IMR-90 (cell line): ENCODE measurements at regions not wholly inside any gene's neighbourhood (a gene's known extent, or its start where the extent isn't known, plus 50 kb on each side); places are given as distances from the start of the nearest gene placed in this dataset.

Source experiments
- ATAC-seq: fragments of 200-7000 bp; cut with Tn5 transposase; 2 replicates; pipeline ENCODE4 v1.9.1; 2020; ENCODE audit warnings: low read depth, mild to moderate bottlenecking, moderate library complexity
- BruUV-seq: library from RNA; stranded (reverse); fragments of 400-500 nt; replicated peaks from 2 replicates; lab custom pipeline; 2021; lab: Mats Ljungman, UMichigan
- CTCF ChIA-PET: fragments of 300-600 bp; formaldehyde crosslinking; extraction: SDS; loops from one replicate; lab custom pipeline; 2021; ENCODE audit warnings: antibody characterized with exemption; lab: Yijun Ruan, JAX
- POLR2A ChIA-PET: fragments of 300-600 bp; sonication (Branson Sonifier 250); formaldehyde crosslinking; loops from one replicate; lab custom pipeline; 2022; ENCODE audit warnings: antibody characterized with exemption; ENCODE audit not compliant: unreplicated experiment; lab: Charles Lee
- DNase-seq: peaks from one replicate; pipeline ENCODE4 v3.0.0; 2013
- H2AFZ ChIP-seq: replicated peaks from 2 replicates; pipeline ENCODE3; 2013; ENCODE audit warnings: low read length, mild to moderate bottlenecking; ENCODE audit not compliant: poor library complexity
- H2AK5ac ChIP-seq: 2 replicates; pipeline ENCODE4 v1.6.1; 2013; ENCODE audit warnings: low read depth, low read length, inconsistent platforms
- H2AK9ac ChIP-seq: replicated peaks from 2 replicates; pipeline ENCODE3; 2013; ENCODE audit warnings: mild to moderate bottlenecking, low read depth, low read length, moderate library complexity; ENCODE audit not compliant: poor library complexity
- H2BK120ac ChIP-seq: 2 replicates; pipeline ENCODE4 v1.6.1; 2013; ENCODE audit warnings: low read depth, low read length, inconsistent platforms
- H2BK15ac ChIP-seq: 3 replicates; pipeline ENCODE4 v1.6.1; 2013; ENCODE audit warnings: low read depth, low read length, inconsistent platforms
- H2BK20ac ChIP-seq: 2 replicates; pipeline ENCODE4 v1.6.1; 2013; ENCODE audit warnings: low read depth, mild to moderate bottlenecking, inconsistent platforms, low read length, moderate library complexity
- H2BK5ac ChIP-seq: 2 replicates; pipeline ENCODE4 v1.6.1; 2013; ENCODE audit warnings: mild to moderate bottlenecking, low read depth, low read length, inconsistent platforms; ENCODE audit not compliant: poor library complexity, severe bottlenecking
- H3K14ac ChIP-seq: replicated peaks from 2 replicates; pipeline ENCODE4 v1.6.1; 2013; ENCODE audit warnings: low read depth, low read length, inconsistent platforms
- H3K18ac ChIP-seq: 2 replicates; pipeline ENCODE4 v1.6.1; 2013; ENCODE audit warnings: low read depth, low read length, control low read depth
- H3K23ac ChIP-seq: 2 replicates; pipeline ENCODE4 v1.6.1; 2013; ENCODE audit warnings: low read depth, low read length, inconsistent platforms
- H3K27ac ChIP-seq: 2 replicates; pipeline ENCODE4 v1.5.1; 2013; ENCODE audit warnings: mild to moderate bottlenecking, control low read depth, low read length; ENCODE audit not compliant: insufficient read depth
- H3K27me3 ChIP-seq: 2 replicates; pipeline ENCODE4 v1.6.1; 2013; ENCODE audit warnings: low read length; ENCODE audit not compliant: control insufficient read depth, insufficient read depth
- H3K36me3 ChIP-seq: 2 replicates; pipeline ENCODE4 v1.6.1; 2013; ENCODE audit warnings: low read length, mixed read lengths; ENCODE audit not compliant: control insufficient read depth, insufficient read depth
- H3K4ac ChIP-seq: 2 replicates; pipeline ENCODE4 v1.6.1; 2013; ENCODE audit warnings: low read depth, low read length, inconsistent platforms
- H3K4me1 ChIP-seq: 2 replicates; pipeline ENCODE4 v1.6.1; 2013; ENCODE audit warnings: low read length, mixed read lengths; ENCODE audit not compliant: control insufficient read depth, insufficient read depth
- H3K4me2 ChIP-seq: 2 replicates; pipeline ENCODE4 v1.6.1; 2013; ENCODE audit warnings: low read depth, mild to moderate bottlenecking, control low read depth, low read length, moderate library complexity
- H3K4me3 ChIP-seq: 2 replicates; pipeline ENCODE4 v1.5.1; 2013; ENCODE audit warnings: low read depth, mild to moderate bottlenecking, control low read depth, low read length, moderate library complexity; ENCODE audit not compliant: insufficient read depth
- H3K56ac ChIP-seq: 2 replicates; pipeline ENCODE4 v1.6.1; 2013; ENCODE audit warnings: low read length, inconsistent platforms; ENCODE audit not compliant: insufficient read depth; ENCODE audit errors: extremely low read depth
- H3K79me1 ChIP-seq, 2 experiments: 2 replicates each; pipeline ENCODE4 v1.6.1; 2013; ENCODE audit warnings: low read length in 2 of 2, inconsistent platforms in 1 of 2, low read depth in 1 of 2
- H3K9ac ChIP-seq: 2 replicates; pipeline ENCODE4 v1.6.1; 2013; ENCODE audit warnings: low read depth, low read length, control low read depth
- H3K9me1 ChIP-seq: 2 replicates; pipeline ENCODE4 v1.6.1; 2013; ENCODE audit warnings: low read length, inconsistent platforms; ENCODE audit not compliant: insufficient read depth
- H3K9me3 ChIP-seq: 2 replicates; pipeline ENCODE4 v1.6.1; 2013; ENCODE audit warnings: low read length; ENCODE audit not compliant: control insufficient read depth, insufficient read depth
- H4K20me1 ChIP-seq: 2 replicates; pipeline ENCODE4 v1.6.1; 2013; ENCODE audit warnings: low read length, inconsistent platforms; ENCODE audit not compliant: insufficient read depth
- H4K5ac ChIP-seq: 2 replicates; pipeline ENCODE4 v1.6.1; 2013; ENCODE audit warnings: mild to moderate bottlenecking, low read depth, low read length, control low read depth
- H4K8ac ChIP-seq, 2 experiments: 2 replicates each; pipeline ENCODE4 v1.6.1; 2013; ENCODE audit warnings: low read depth in 2 of 2, low read length in 2 of 2, control low read depth in 1 of 2, inconsistent platforms in 1 of 2
- H4K91ac ChIP-seq: 2 replicates; pipeline ENCODE4 v1.6.1; 2013; ENCODE audit warnings: low read depth, low read length, inconsistent platforms; ENCODE audit not compliant: insufficient read depth
- BHLHE40 ChIP-seq: fragments of 150-350 bp; IDR thresholded peaks from 2 replicates; pipeline ENCODE4 v1.6.1; 2016; ENCODE audit warnings: mild to moderate bottlenecking, low read depth, low read length
- CEBPB ChIP-seq: IDR thresholded peaks from 2 replicates; pipeline ENCODE4 v1.6.1; 2012; ENCODE audit warnings: low read depth, low read length, improper control_type of control experiment
- FOS ChIP-seq: fragments of 150-350 bp; IDR thresholded peaks from 2 replicates; pipeline ENCODE4 v1.6.1; 2016; ENCODE audit warnings: low read depth, low read length
- MAFK ChIP-seq: IDR thresholded peaks from 2 replicates; pipeline ENCODE4 v1.6.1; 2012; ENCODE audit warnings: low read depth, low read length, improper control_type of control experiment
- MAZ ChIP-seq: IDR thresholded peaks from 2 replicates; pipeline ENCODE4 v1.6.1; 2012; ENCODE audit warnings: low read depth, mild to moderate bottlenecking, low read length, improper control_type of control experiment, moderate library complexity, borderline replicate concordance
- MXI1 ChIP-seq: IDR thresholded peaks from 2 replicates; pipeline ENCODE4 v1.6.1; 2012; ENCODE audit warnings: low read depth, mild to moderate bottlenecking, low read length, moderate library complexity, borderline replicate concordance
- NFE2L2 ChIP-seq: fragments of 150-350 bp; IDR thresholded peaks from 2 replicates; pipeline ENCODE4 v1.6.1; 2016; ENCODE audit warnings: low read depth, mild to moderate bottlenecking, low read length
- RAD21 ChIP-seq: IDR thresholded peaks from 2 replicates; pipeline ENCODE4 v1.6.1; 2012; ENCODE audit warnings: low read length, improper control_type of control experiment
- RCOR1 ChIP-seq: IDR thresholded peaks from 2 replicates; pipeline ENCODE4 v1.6.1; 2012; ENCODE audit warnings: mild to moderate bottlenecking, low read length, improper control_type of control experiment; ENCODE audit not compliant: insufficient replicate concordance
- SMC3 ChIP-seq: fragments of 150-350 bp; IDR thresholded peaks from 2 replicates; pipeline ENCODE4 v1.6.1; 2016; ENCODE audit warnings: low read depth, mild to moderate bottlenecking, antibody characterized with exemption, low read length, moderate library complexity
- WGBS, 2 experiments: methylation state at CpG; one replicate each; pipeline versions ENCODE4 v1.1.5 to v1.1.7; 2013; ENCODE audit warnings: missing lambda C conversion rate in 2 of 2; ENCODE audit not compliant: insufficient read length in 1 of 2; ENCODE audit errors: extremely low coverage in 2 of 2; 5-methylcytosine and 5-hydroxymethylcytosine counted together
- dilution Hi-C: fragments of 300-500 bp; cut with HindIII; formaldehyde crosslinking; loops from one replicate; pipeline ENCODE4 v1.14.3; 2018; ENCODE audit warnings: low sequenced_read_pairs; ENCODE audit not compliant: unreplicated experiment
- in situ Hi-C: fragments of 300-500 bp; cut with MboI; formaldehyde crosslinking; loops from 3 replicates; pipeline ENCODE4 v1.14.3; 2019; ENCODE audit warnings: low sequenced_read_pairs, inconsistent platforms, mixed read lengths
- intact Hi-C: fragments of 100-400 bp; cut with micrococcal nuclease; formaldehyde crosslinking; loops from 2 replicates; pipeline ENCODE4 v1.10.0; 2022
- TF ChIP-seq, protein P1 (sequence below): fragments of 150-350 bp; IDR thresholded peaks from 2 replicates; pipeline ENCODE4 v1.6.1; 2016; ENCODE audit warnings: low read depth, mild to moderate bottlenecking, low read length, moderate library complexity, borderline replicate concordance

DNA sequence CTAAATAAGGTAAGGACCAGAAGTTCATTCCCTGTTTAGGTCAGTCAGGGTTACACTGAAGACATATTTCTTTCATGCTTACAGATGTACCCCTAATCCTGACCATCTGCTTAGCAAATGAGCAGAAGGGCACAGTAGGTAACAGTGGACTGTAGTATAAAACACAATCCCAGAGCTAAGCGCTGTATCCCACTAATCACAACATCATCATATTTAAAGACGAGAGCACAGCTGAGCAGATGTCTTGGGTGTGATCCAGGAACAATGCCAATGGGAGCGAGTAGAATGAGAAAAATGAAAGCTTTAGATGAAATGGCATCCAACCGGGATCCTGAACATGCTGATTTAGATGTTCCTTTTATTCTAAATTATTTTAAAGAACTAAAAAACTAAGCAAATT, 213.4 kb downstream of the CCER1 start:
- H3K4me2 ChIP-seq = no peak overlapping the region
- H3K9me1 ChIP-seq = no peaks in the 10 kb centered on the region
- H2BK5ac ChIP-seq = no peak overlapping the region
- H2AK9ac ChIP-seq = no peak overlapping the region
- no peak for DNase-seq
- dilution Hi-C loops = no loop called here
- H4K5ac ChIP-seq = no peak overlapping the region
- H3K9me3 ChIP-seq = no peaks in the 10 kb centered on the region
- H3K4me3 ChIP-seq = no peak overlapping the region
- no peak overlapping the region for H4K8ac ChIP-seq
- no peak overlapping the region for H2AFZ ChIP-seq
- no peaks in the 10 kb centered on the region for H4K20me1 ChIP-seq
- no TSS peak for BruUV-seq
- no peak overlapping the region for H2BK120ac ChIP-seq
- in situ Hi-C loops = no loop called here
- H2BK20ac ChIP-seq = no peak overlapping the region
- no peak overlapping the region for H3K9ac ChIP-seq
- no peak overlapping the region for H3K27ac ChIP-seq
- no peak overlapping the region for H3K56ac ChIP-seq
- no peaks in the 10 kb centered on the region for H3K36me3 ChIP-seq
- CTCF ChIA-PET = no interaction called here
- H3K18ac ChIP-seq = no peak overlapping the region
- H4K91ac ChIP-seq = no peak overlapping the region
- H3K4ac ChIP-seq = no peak overlapping the region
- H3K4me1 ChIP-seq = no peaks in the 10 kb centered on the region
- no peaks in the 10 kb centered on the region for H3K79me1 ChIP-seq
- H2BK15ac ChIP-seq = no peak overlapping the region
- intact Hi-C loops = no loop called here
- H2AK5ac ChIP-seq = no peak overlapping the region
- no peaks in the 10 kb centered on the region for H3K27me3 ChIP-seq
- TF ChIP-seq, protein P1, sequence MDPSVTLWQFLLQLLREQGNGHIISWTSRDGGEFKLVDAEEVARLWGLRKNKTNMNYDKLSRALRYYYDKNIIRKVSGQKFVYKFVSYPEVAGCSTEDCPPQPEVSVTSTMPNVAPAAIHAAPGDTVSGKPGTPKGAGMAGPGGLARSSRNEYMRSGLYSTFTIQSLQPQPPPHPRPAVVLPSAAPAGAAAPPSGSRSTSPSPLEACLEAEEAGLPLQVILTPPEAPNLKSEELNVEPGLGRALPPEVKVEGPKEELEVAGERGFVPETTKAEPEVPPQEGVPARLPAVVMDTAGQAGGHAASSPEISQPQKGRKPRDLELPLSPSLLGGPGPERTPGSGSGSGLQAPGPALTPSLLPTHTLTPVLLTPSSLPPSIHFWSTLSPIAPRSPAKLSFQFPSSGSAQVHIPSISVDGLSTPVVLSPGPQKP = no peak
- TF ChIP-seq BHLHE40 (no peak), MXI1 (no peak), CEBPB (no peak), SMC3 (no peak), RAD21 (no peak), FOS (no peak), RCOR1 (no peak), NFE2L2 (no peak), MAFK (no peak), MAZ (no peak)
- no peak for ATAC-seq
- no peak overlapping the region for H3K23ac ChIP-seq
- H3K14ac ChIP-seq = no peak overlapping the region
- POLR2A ChIA-PET = no interaction called here
- no CpG with 5 or more reads among the region's 4 CpGs for WGBS, 2 experiments
